Loucy (cell line): ENCODE measurements at regions not wholly inside any gene's neighbourhood (a gene's known extent, or its start where the extent isn't known, plus 50 kb on each side); places are given as distances from the start of the nearest gene placed in this dataset.

Experiments used
- H2AFZ ChIP-seq: fragments of 200-600 bp; sonication (generic); 2 replicates; pipeline ENCODE4 v1.6.0; 2016; ENCODE audit warnings: antibody characterized with exemption, mild to moderate bottlenecking, low read length, moderate library complexity
- H3F3A ChIP-seq: fragments of 200-600 bp; 2 replicates; pipeline ENCODE4 v1.6.0; 2016; ENCODE audit warnings: antibody characterized with exemption, low read depth, mild to moderate bottlenecking
- H3K27me3 ChIP-seq: fragments of 200-600 bp; sonication (generic); 2 replicates; pipeline ENCODE4 v1.6.1; 2014; ENCODE audit warnings: low read length, mild to moderate bottlenecking; ENCODE audit not compliant: insufficient read depth, poor library complexity, severe bottlenecking
- H3K36me3 ChIP-seq: fragments of 200-600 bp; sonication (generic); 2 replicates; pipeline ENCODE4 v1.6.1; 2016; ENCODE audit warnings: low read length; ENCODE audit not compliant: insufficient read depth
- H3K4me1 ChIP-seq: fragments of 200-600 bp; sonication (generic); 2 replicates; pipeline ENCODE4 v1.5.1; 2014; ENCODE audit warnings: low read length, mild to moderate bottlenecking; ENCODE audit not compliant: insufficient read depth, poor library complexity, severe bottlenecking
- H3K4me2 ChIP-seq: fragments of 200-600 bp; sonication (generic); 2 replicates; pipeline ENCODE4 v1.6.0; 2014; ENCODE audit warnings: antibody characterized with exemption, low read length, low read depth, mild to moderate bottlenecking; ENCODE audit not compliant: poor library complexity, severe bottlenecking
- H3K4me3 ChIP-seq: fragments of 200-600 bp; sonication (generic); 2 replicates; pipeline ENCODE4 v1.5.1; 2014; ENCODE audit warnings: low read length, mild to moderate bottlenecking, mixed read lengths; ENCODE audit not compliant: poor library complexity, severe bottlenecking
- H3K79me2 ChIP-seq: fragments of 200-600 bp; sonication (generic); 2 replicates; pipeline ENCODE4 v1.6.1; 2014; ENCODE audit warnings: low read length; ENCODE audit not compliant: insufficient read depth
- H3K9ac ChIP-seq: fragments of 200-600 bp; sonication (generic); 2 replicates; pipeline ENCODE4 v1.6.0; 2014; ENCODE audit warnings: mild to moderate bottlenecking, low read depth, low read length, moderate library complexity; ENCODE audit not compliant: poor library complexity, severe bottlenecking
- H3K9me2 ChIP-seq: fragments of 200-600 bp; sonication (generic); replicated peaks from 2 replicates; pipeline ENCODE4 v1.6.1; 2016; ENCODE audit warnings: low read depth, low read length, mixed read lengths
- H3K9me3 ChIP-seq: fragments of 200-600 bp; sonication (generic); 2 replicates; pipeline ENCODE4 v1.6.1; 2014; ENCODE audit warnings: mild to moderate bottlenecking, antibody characterized with exemption, low read length, low read depth; ENCODE audit not compliant: insufficient read depth
- H4K20me1 ChIP-seq: fragments of 200-600 bp; sonication (generic); 2 replicates; pipeline ENCODE4 v1.6.0; 2014; ENCODE audit warnings: antibody characterized with exemption, low read length, mild to moderate bottlenecking; ENCODE audit not compliant: insufficient read depth, poor library complexity, severe bottlenecking
- CTCF ChIP-seq: fragments of 200-600 bp; sonication (generic); conservative IDR thresholded peaks from 2 replicates; pipeline ENCODE4 v1.5.1; 2014; ENCODE audit warnings: mild to moderate bottlenecking, antibody characterized with exemption, low read length
- EZH2phosphoT487 ChIP-seq: fragments of 200-600 bp; IDR thresholded peaks from 2 replicates; pipeline ENCODE4 v1.6.1; 2018; ENCODE audit warnings: antibody characterized with exemption, mild to moderate bottlenecking, moderate library complexity, borderline replicate concordance

- Histone ChIP-seq H3K4me1 (no peaks in the 10 kb centered on the region), H4K20me1 (no peaks in the 10 kb centered on the region), H3K9me2 (no peaks in the 10 kb centered on the region), H3F3A (no peaks in the 10 kb centered on the region), H3K36me3 (no peaks in the 10 kb centered on the region), H3K79me2 (no peaks in the 10 kb centered on the region), H3K9me3 (no peaks in the 10 kb centered on the region), H2AFZ (no peak overlapping the region), H3K4me3 (no peak overlapping the region), H3K27me3 (no peaks in the 10 kb centered on the region), H3K9ac (no peak overlapping the region), H3K4me2 (no peak overlapping the region)
- TF ChIP-seq EZH2phosphoT487 (no peak), CTCF (no peak)
These were observed 569.6 kb downstream of the AACS start for GRCh38 chr12:125634813-125635212.

- Histone ChIP-seq H3K79me2 (no peaks in the 10 kb centered on the region), H3K9ac (no peak overlapping the region), H3K27me3 (no peaks in the 10 kb centered on the region), H3K9me2 (no peaks in the 10 kb centered on the region), H2AFZ (no peak overlapping the region), H3K4me1 (no peaks in the 10 kb centered on the region), H3K4me2 (no peak overlapping the region), H3K36me3 (no peaks in the 10 kb centered on the region), H3K9me3 (no peaks in the 10 kb centered on the region), H4K20me1 (no peaks in the 10 kb centered on the region), H3F3A (no peaks in the 10 kb centered on the region), H3K4me3 (no peak overlapping the region)
- TF ChIP-seq EZH2phosphoT487 (no peak), CTCF (no peak)
These were observed 574.6 kb downstream of the AACS start for GRCh38 chr12:125639826-125640225.

GRCh38 chr12:125643055-125643454, 577.8 kb downstream of the AACS start:
- Histone ChIP-seq H3K9me3 (no peaks in the 10 kb centered on the region), H3K36me3 (no peaks in the 10 kb centered on the region), H3K4me2 (no peak overlapping the region), H3K27me3 (no peaks in the 10 kb centered on the region), H3F3A (no peaks in the 10 kb centered on the region), H4K20me1 (no peaks in the 10 kb centered on the region), H2AFZ (no peak overlapping the region), H3K4me3 (no peak overlapping the region), H3K79me2 (no peaks in the 10 kb centered on the region), H3K9ac (no peak overlapping the region), H3K4me1 (no peaks in the 10 kb centered on the region), H3K9me2 (no peaks in the 10 kb centered on the region)
- TF ChIP-seq EZH2phosphoT487 (no peak), CTCF (no peak)
